SW 1271 (cell line): ENCODE measurements at regions not wholly inside any gene's neighbourhood (a gene's known extent, or its start where the extent isn't known, plus 50 kb on each side); places are given as distances from the start of the nearest gene placed in this dataset.
"Not testable (repeated sequence)": the region's sequence is repeated elsewhere in the genome, so short reads cannot be mapped to it uniquely, and the experiment has no call there.

Experiments used
- DNase-seq, 2 experiments: peaks; one replicate each; lab custom pipeline; 2025; lab: John Stamatoyannopoulos, UW

DNA sequence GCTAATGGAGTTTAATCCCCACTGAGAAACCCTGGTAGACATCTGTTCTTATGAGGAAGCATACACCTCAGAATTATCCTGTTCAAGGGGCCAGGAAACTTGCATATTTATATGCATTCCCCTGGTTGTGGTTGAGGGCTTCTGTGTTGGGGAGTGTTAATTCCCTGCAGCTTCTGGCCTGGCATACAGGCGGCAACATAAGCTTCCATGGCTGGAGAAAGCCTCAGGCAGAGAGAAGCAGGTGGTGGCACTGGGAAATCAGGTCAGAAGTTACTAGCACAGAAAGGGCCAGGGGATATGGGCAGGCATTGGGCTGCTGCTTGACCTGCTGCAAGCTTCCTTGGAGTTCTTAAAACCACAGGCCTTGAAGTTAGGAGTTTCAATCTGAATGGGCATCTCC is 166.1 kb upstream of the SEMA6A start:
- DNase-seq: no peak

DNA sequence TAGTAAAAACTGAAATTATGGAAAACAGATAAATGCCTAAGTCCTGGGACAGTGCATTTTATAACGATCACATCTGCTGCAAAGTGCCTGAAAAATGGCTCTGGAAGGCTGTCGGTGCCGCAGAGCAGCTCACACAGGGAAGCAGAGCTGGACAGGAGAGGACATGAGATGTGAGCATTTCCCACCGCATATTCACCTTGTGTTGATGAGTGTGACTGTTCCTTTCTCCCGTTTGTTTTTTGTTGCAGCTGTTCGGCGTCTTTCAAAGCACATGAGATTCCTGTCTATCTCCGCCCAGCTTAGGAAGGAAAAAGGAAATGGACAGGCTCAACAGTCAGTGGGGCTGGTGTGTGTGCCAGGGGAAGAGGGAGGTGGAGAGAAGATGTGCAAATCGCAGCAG is 164.9 kb upstream of the SEMA6A start:
- no peak for DNase-seq

DNA sequence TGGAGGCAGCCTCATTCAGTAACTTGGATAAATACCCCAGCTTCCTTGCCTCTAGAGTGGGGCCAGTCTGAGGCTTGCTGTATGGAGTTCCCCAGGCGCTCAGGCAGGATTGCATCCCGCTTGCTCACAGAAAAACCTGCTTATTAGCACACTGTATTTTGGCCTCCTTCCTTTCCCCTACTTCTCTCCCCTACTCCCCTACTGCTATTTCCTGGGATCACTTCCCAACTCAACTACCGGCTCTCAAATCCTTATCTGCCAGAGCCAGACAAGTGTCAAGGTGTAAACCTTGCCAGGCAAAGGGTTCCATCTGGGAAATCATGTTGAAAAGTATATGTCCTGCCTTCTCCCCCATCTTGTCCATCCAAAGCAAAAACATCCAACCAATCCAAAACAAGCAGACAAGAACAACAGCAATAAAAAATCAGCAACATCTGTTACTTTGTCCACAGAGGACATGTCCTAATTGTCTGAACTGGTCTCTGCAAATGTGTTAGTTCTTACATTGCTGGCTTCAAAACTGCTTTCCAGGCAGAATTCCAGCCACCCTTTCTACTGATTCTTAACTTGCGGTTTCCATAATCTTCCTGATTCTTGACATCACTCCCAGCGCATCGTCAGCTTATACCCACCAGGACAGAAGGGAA is 164.1 kb upstream of the SEMA6A start:
- no peak for DNase-seq

DNA sequence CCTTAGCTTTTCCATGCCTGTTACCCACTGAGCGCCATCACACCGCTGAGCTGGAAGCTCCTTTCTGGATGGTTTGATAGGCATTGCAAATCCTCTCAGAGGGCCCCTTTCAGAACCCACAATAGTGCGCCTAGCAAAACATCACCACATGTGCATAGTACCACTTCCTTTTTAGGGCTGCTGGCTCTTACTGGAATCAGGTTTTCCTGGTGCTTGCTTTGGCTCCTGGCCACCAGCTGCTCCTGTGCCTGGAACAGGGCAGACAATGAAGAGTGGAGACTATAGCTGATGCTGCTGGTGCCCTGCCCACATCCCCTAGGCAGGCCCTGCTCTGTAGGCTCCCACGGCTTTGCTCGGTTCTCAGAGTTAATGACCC is 163.6 kb upstream of the SEMA6A start:
- DNase-seq: no peak

DNA sequence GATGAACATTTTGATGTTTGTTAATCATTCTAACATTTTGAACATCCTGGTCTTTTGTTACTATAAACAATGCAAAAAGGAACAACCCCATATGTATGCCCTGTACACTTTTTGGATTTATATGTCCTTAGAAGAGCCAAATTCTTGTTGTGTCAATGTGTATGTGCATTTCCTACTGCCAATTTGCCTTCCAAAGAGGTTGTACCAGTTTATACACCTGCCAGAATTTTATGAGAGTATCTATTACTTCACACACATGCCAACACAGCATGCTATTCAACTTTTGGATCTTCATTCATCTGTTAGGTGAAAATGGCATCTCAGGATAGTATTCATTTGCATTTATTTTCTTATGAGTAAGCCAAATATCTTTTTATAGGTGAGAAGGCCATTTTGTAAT is 162.0 kb upstream of the SEMA6A start:
- no peak for DNase-seq

DNA sequence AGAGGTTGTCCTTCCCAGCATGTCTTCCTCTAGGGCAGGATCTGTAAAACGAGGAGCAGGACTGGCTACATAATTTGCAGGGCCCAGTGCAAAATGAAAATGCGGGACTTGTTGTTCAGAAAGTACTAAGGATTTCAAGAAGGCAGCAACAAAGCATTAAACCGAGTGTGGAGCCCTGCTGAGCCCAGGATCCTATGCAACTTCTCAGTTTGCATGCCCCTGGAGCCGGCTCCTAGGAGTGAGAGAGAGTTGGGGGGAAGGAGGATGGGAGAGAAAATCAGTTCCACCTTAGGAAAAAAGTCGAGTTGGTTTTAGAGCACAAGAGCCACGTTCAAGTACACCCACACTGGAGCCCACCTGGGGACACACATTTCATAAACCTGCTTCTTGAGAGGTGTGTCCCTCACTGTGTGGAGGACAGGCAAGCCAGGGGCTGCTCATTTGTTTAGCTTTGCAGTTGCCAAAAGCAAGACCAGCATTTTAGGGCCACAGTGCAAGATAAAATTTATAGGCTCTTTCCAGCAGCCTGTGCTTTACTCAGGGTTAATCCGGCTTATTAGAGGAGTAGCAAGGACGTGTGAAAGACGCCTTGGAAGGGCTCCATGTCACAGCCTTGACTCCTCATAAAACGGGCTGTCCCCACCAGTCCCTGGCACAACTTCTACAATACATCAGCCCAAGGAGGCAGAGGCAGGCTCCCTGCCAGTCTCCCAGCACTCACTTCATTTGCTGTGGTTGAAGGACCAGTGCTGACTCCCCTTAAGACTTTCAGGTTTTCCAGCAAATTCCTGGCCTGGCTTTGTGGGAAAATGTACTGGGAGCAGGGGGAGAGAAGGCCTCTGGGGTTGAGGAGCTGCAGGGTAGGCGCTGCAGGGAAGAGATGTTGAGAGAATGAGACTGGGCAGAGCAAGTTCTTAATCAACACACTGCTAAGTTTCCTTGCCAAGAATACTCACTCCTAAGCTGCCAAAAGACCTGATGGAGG is 159.7 kb upstream of the SEMA6A start:
- DNase-seq: no peak

DNA sequence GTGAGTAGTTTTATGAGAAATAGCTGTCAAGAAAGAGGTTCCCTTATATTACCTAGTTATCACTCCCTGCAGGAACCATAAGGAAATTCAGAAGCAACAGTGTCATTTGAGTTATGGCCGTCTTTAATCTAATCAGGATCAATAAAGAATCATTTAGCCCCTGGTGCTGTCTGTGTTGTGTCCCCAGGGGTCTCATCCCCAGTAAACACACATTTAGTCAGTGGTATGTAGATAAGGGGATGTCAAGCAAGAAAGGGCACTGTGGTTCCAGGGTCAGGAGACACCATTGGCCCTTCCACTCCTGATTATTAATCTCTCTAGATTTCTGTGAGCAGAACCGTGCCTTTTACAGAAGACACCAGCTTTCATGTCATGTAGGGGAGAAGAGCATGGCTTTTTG is 158.0 kb upstream of the SEMA6A start:
- DNase-seq: no peak

DNA sequence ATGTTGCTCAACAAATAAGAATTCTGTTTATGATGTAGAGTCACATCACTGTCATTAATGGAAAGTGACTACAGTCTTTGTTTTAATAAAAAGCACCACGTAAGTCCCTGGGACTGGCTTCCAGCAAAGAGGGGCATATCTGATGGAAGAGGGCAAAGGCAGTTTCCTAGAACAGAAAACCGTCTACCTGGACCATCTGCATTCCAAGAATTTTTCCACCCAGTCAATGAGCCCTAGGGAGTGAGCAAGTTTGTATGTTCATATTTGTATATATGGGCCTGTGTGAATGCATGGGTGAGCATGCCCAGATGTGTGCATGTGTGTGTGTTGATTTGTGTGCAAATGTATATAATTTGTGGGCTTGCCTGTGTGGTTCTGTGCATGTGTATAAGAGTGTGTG is 156.8 kb upstream of the SEMA6A start:
- DNase-seq: no peak

DNA sequence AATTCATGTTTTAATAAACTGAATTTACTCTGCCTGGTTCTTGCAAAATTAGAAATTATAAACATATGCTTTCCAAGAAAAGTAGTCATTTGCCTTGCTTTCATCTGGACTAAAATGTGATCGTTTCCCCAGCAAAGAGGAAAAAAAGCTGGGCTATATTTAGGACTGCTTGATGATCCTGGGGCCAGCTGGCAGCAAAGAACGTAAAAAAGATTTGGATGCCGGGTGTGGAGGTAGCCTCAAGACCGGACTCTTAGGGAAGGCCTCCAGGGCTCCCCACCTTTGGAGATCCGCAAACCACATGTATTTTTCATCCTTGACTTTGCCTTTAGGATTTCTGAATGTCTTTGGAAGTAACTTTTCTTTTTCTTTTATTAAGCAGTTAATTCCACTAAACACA is 156.1 kb upstream of the SEMA6A start:
- no peak for DNase-seq

DNA sequence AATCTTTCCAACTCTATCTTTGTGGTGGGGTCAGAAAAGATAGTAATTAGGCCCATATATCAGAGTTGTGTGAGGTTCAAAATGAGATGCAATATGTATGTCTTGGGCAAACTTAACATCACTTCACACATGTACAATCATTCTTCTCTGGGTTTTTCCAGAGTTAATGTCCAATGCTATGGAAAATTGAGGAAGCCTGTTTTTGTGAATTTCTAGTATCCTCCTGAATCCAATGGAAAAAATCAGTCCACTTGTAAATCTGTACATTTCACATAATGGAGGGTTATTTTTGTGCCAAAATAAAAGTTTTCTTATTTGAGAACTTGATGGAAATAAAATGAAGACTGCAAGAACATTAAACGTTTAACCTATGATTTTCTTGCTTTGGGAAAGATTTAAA is 155.6 kb upstream of the SEMA6A start:
- no peak for DNase-seq

DNA sequence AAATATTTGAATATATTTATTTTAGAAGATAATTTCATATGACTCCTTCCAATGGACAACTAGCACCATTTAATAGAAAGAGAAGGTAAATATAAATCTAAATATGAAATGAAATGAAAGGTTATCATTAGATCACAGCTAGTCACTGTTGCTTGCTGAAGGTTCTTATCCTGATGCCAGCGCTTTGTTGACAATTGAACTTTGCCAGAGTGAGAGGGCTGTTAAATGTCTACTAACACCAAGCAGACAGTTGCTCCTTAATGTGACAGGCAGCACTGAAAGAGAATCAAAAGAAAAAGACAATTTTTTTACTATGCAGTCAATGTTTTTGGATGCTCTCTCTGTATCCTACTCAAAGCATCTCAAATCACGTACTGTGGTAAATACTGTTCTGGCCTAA is 152.6 kb upstream of the SEMA6A start:
- no peak for DNase-seq

DNA sequence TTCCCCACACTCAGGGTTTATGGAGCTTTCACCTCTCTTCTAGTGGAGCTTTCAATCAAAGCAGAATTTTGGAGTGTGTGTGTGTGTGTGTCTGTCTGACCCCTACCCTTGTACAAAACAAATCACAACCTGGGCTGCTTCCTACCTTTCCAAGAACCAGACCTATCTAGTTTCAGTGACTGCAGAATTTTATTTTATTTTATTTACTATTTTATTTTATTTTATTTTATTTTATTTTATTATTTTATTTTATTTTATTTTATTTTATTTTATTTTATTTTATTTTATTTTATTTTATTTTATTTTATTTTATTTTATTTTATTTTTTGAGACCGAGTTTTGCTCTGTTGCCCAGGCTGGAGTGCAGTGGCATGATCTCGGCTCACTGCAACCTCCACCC is 151.6 kb upstream of the SEMA6A start:
- not testable (repeated sequence) for DNase-seq

DNA sequence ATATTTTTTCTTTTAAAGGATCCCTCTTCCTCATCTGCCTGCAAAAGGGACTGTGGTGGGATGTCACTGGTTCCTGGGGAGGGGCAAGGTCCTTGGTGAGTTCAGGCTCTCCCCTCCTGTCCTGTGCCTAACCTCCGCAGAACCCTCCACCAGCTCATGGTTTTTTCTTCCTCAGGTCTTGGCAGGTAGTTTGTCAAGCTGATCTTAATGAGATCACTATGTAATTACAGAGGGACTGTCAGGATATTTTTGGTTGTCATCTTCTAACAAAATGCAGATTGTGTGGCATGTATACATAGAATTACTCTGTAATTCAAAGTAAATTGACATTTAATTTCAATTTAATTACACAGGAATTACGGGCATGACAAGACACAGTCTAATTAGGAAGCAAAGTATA is 150.3 kb upstream of the SEMA6A start:
- DNase-seq: no peak

DNA sequence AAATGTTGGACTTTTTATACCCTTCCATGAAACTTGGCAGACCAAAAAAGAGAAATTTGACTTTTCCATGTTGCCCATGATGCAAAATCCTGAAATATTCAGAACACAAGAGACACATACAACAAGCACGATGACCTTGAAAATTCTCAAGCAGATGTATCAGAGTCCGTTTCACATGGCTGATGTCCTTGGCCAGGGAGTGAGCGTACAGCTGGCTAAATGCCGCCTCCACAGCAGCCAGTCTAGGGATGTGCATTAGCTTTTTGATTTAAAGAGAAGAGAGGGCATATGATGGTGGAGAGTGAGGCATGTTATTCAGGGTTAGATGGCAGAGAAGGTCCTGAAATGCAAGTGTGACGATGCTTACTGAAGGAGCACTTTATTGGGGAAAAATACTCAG is 148.0 kb upstream of the SEMA6A start:
- DNase-seq: no peak

DNA sequence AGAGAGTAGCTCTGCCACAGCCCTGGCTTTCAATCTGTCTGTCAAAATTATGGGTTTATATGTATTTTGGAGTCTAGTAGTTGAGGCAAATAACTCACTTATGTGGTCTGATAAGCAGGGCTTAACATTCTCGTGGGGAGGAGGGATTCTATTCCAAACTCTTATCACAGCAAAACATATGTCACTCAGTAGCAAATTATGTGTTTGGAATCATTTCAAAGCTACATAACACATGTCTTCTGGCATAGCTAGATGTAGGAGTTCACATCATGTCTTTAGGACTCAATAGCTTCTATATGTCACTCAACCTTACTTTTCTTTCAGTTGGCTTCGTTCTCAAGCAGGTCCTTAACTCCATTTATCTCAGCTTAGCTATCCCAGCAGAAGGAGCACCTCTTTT is 144.5 kb upstream of the SEMA6A start:
- no peak for DNase-seq

DNA sequence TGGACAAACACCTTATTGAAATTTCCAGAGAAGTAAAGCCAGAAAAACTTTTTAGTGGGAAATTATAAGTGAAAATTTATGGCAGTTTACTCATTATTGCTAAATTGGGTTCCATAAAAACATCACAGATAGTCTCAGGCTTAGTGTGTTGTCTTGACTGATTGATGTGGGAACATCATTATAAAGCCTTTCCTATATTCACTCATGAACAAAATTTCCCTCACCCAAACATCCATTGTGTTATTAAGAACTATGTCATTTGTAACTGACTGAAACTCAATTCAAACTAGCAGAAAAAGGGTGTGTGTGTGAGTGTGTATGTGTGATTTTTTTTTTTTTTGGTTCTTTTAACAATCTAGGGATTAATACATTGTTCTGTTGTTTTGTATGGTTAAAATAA is 143.7 kb upstream of the SEMA6A start:
- no peak for DNase-seq

DNA sequence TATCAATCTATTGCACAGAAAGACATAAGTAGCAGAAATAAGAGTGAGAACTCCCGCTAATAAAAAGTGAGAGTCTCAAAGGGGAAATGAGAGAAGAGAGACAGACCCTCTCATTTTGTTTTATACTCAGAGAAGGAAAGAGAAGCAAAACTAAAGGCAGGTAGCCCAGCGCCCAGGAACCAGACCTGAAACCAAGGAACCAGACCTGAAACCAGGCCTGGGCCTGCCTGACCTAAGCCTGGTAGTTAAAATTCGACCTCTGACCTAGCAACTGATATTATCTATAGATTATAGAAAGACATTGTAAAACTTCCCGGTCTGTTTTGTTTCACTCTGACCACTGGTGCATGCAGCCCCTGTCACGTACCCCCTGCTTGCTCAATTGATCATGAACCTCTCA is 134.5 kb upstream of the SEMA6A start:
- DNase-seq: no peak

DNA sequence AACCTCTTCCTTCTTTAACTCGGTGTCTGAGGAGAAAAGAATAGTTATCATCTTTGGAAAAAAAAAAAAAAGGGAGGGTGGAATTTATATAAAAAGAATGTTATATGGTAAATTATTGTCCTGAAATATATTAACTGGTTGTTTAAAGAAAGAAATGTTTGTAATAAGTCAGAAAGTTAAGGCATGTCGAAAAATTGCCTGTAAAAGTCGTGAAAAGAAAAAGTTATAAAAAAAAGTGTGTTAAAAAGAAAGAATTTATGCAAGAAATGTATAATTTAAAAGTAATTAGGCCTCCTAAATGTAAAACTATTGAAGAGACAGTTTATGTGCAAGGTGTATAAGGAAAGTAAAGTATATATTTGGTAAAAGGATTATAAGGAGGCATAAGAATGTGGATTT is 130.5 kb upstream of the SEMA6A start:
- not testable (repeated sequence) for DNase-seq

DNA sequence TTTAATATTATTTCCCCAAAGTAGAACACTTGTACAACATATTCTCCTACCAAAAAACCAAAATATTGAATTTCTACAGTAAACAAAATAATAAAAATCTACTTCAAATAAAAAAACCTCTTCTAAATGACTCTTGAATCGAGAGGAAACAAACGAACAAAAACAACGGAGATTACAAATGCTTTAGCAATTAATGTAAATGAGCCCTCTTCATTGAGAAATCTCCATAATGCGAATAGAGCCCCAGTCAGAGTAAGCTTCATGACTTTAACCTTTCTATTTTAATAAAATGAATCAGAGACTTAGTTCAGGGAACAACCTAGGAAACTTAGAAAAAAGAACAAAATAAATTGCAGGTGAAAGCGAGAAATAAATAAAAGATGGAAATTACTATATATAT is 129.3 kb upstream of the SEMA6A start:
- DNase-seq: no peak

DNA sequence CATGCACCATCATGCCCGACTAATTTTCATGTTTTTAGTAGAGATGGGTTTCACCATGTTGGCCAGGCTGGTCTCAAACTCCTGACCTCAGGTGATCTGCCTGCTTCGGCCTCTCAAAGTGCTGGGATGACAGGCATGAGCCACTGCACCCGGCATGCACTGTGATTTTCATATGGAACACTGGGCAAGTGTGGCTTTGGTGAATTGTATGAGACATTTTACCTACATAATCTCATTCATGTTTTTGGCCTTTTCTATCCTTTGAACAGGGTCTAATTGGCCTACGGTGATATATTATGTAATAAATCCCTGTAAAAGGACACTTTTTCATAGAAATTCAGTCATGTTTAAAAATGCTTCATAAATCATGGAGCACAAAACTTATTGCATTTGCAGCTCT is 128.7 kb upstream of the SEMA6A start:
- no peak for DNase-seq

DNA sequence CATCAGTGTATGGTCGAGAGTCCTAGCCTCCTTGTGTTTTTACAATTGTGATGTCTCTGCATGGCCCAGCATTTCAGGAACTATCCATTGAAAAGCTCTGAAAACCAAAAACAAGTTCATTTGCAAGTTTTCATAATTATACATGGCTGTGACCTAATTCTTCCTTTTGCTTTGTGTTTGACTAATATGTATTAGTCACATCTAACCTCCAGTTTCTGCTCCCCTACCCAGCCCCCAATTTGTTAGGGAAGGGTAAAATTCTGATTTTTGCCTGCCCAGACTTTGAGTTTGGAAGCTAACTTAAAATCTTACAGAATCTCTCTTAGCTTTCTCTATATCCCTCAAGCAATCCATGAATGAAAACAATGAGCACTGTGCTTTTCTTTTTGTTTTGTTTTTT is 128.2 kb upstream of the SEMA6A start:
- no peak for DNase-seq

DNA sequence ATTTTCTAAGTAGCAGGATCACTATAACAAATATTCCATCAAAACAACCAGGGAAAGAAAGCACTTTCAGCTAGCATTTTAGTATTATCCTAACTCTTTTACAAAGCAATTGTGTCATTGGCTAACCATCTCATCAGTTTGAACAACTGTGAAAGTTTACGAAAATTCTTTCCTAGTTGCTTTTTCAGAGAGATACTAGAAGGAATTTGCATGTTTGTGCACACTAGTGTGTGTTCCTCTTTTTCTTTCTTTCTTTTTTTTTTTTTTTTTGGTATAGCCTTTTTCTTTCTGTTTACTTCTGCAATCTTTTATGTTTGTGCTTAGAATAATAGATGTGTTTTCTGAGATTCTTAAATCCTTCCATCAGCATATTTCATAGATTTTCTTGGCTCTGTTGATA is 124.7 kb upstream of the SEMA6A start:
- no peak for DNase-seq

DNA sequence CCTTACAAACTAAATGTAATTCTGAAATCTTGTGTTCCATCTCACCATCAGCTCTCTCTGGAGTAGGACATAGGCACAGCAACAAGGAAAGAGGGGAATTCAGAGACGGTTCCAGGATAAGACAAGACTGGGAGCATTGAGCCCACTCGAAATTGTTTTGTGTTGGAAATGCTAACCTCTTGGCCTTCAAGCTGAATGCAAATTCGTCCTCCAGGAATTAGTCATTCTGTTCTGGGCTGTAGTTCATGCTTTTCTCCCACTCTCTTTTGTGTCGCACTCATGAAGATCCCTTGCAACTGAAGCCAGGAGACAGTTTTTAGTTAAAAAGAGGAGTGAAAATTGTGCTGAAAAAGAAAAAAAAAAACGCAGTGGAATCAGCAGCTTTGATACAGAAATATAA is 121.7 kb upstream of the SEMA6A start:
- DNase-seq: no peak

DNA sequence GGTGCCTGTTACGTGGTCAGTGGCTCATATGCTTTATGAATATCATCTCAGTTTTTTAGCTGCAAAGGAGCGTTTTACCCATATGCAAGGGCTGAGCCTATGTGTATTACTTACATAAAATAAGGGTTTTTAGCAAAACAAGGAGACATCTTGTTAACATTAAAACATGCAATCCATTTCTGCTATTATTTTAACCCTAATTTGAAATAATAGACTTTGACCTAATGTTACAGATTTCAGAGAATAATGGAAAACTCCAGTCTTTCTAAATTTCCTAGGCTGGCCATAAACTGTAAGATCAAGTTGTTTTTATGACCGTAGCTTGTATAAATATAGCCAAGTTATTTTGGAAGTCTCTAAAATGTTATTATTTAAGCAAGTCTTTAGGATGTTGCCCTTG is 121.1 kb upstream of the SEMA6A start:
- DNase-seq: no peak
